Neural crest cell (in vitro differentiated cells): ENCODE measurements at regions not wholly inside any gene's neighbourhood (a gene's known extent, or its start where the extent isn't known, plus 50 kb on each side); places are given as distances from the start of the nearest gene placed in this dataset.

Source experiments
- DNase-seq: peaks from one replicate; pipeline ENCODE4 v3.0.0; 2021; ENCODE audit warnings: low read depth, mixed read lengths, low spot score
- H3K27ac Mint-ChIP-seq: one replicate; pipeline ENCODE4 v1.8.0; 2021; ENCODE audit warnings: mild to moderate bottlenecking, mixed read lengths; ENCODE audit not compliant: unreplicated experiment
- H3K27me3 Mint-ChIP-seq: 2 replicates; pipeline ENCODE4 v1.8.0; 2021; ENCODE audit warnings: low read depth, mild to moderate bottlenecking, mixed read lengths
- H3K36me3 Mint-ChIP-seq: 2 replicates; pipeline ENCODE4 v1.8.0; 2021; ENCODE audit warnings: low read depth, mild to moderate bottlenecking, mixed read lengths
- H3K4me1 Mint-ChIP-seq: 2 replicates; pipeline ENCODE4 v1.8.0; 2021; ENCODE audit warnings: mixed read lengths
- H3K4me3 Mint-ChIP-seq: one replicate; pipeline ENCODE4 v1.8.0; 2021; ENCODE audit warnings: mild to moderate bottlenecking, mixed read lengths
- H3K9me3 Mint-ChIP-seq: 2 replicates; pipeline ENCODE4 v1.8.0; 2021; ENCODE audit warnings: mixed read lengths
- TF ChIP-seq, protein P1 (sequence below): fragments of 200-600 bp; sonication (generic); conservative IDR thresholded peaks from 2 replicates; pipeline ENCODE4 v1.5.0; 2021; ENCODE audit warnings: antibody characterized with exemption, mild to moderate bottlenecking

- Mint-ChIP-seq H3K36me3 (peaks cover 3% of the 10 kb centered on the region), H3K4me1 (no peaks in the 10 kb centered on the region), H3K9me3 (peaks cover 13% of the 10 kb centered on the region), H3K4me3 (no peak overlapping the region), H3K27me3 (peaks cover 29% of the 10 kb centered on the region), H3K27ac (no peak overlapping the region)
- DNase-seq = peak; percentile 11
- TF ChIP-seq, protein P1, sequence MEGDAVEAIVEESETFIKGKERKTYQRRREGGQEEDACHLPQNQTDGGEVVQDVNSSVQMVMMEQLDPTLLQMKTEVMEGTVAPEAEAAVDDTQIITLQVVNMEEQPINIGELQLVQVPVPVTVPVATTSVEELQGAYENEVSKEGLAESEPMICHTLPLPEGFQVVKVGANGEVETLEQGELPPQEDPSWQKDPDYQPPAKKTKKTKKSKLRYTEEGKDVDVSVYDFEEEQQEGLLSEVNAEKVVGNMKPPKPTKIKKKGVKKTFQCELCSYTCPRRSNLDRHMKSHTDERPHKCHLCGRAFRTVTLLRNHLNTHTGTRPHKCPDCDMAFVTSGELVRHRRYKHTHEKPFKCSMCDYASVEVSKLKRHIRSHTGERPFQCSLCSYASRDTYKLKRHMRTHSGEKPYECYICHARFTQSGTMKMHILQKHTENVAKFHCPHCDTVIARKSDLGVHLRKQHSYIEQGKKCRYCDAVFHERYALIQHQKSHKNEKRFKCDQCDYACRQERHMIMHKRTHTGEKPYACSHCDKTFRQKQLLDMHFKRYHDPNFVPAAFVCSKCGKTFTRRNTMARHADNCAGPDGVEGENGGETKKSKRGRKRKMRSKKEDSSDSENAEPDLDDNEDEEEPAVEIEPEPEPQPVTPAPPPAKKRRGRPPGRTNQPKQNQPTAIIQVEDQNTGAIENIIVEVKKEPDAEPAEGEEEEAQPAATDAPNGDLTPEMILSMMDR = peak; percentile 77
These were observed 143.2 kb downstream of the PTPRU start for GRCh38 chr1:29379443-29380073.
